CD4-positive, alpha-beta memory T cell (primary cell): ENCODE measurements at regions not wholly inside any gene's neighbourhood (a gene's known extent, or its start where the extent isn't known, plus 50 kb on each side); places are given as distances from the start of the nearest gene placed in this dataset.

Source experiments
- CTCF ChIA-PET: fragments of 350-600 bp; sonication (Branson Sonifier 250); formaldehyde crosslinking; loops from one replicate; lab custom pipeline; 2021; ENCODE audit warnings: inconsistent platforms; ENCODE audit not compliant: partially characterized antibody; lab: Charles Lee
- POLR2A ChIA-PET: fragments of 350-600 bp; sonication (Branson Sonifier 250); formaldehyde crosslinking; loops from one replicate; lab custom pipeline; 2021; ENCODE audit not compliant: partially characterized antibody; lab: Charles Lee
- DNase-seq, 5 donors: peaks; one replicate each; pipeline versions ENCODE4 v3.0.0 to v3.0.0-alpha.2; 2020 to 2022; ENCODE audit warnings: mixed read lengths in 1 of 5
- H3K27ac ChIP-seq: one replicate; pipeline ENCODE4 v1.7.0; 2013; ENCODE audit warnings: low read depth, low read length
- H3K27me3 ChIP-seq: 2 replicates; pipeline ENCODE4 v1.7.0; 2013; ENCODE audit warnings: mild to moderate bottlenecking, low read length, moderate library complexity; ENCODE audit not compliant: insufficient read depth
- H3K36me3 ChIP-seq: 2 replicates; pipeline ENCODE4 v1.7.0; 2013; ENCODE audit warnings: mild to moderate bottlenecking, low read length, moderate library complexity; ENCODE audit not compliant: insufficient read depth
- H3K4me1 ChIP-seq: 2 replicates; pipeline ENCODE4 v1.7.0; 2013; ENCODE audit warnings: mild to moderate bottlenecking, low read length, moderate library complexity; ENCODE audit not compliant: insufficient read depth
- H3K4me3 ChIP-seq, 2 donors: one replicate each; pipeline ENCODE4 v1.7.0; 2013; ENCODE audit warnings: low read length in 2 of 2, mild to moderate bottlenecking in 1 of 2
- H3K9me3 ChIP-seq, 2 donors: one replicate each; pipeline ENCODE4 v1.7.0; 2013; ENCODE audit warnings: low read length in 2 of 2, control low read depth in 1 of 2; ENCODE audit not compliant: control insufficient read depth in 1 of 2
- H3K27ac Mint-ChIP-seq, 7 donors: one replicate each; pipeline ENCODE4 v1.8.0; 2020 to 2021; ENCODE audit warnings: mixed read lengths in 7 of 7, mild to moderate bottlenecking in 6 of 7, inconsistent platforms in 3 of 7, moderate library complexity in 3 of 7
- H3K27me3 Mint-ChIP-seq, 2 donors: one replicate each; pipeline ENCODE4 v1.8.0; 2020 to 2021; ENCODE audit warnings: mixed read lengths in 2 of 2
- H3K36me3 Mint-ChIP-seq, 2 donors: one replicate each; pipeline ENCODE4 v1.8.0; 2020 to 2021; ENCODE audit warnings: mixed read lengths in 2 of 2, inconsistent platforms in 1 of 2, mild to moderate bottlenecking in 1 of 2
- H3K4me1 Mint-ChIP-seq, 4 donors: one replicate each; pipeline ENCODE4 v1.8.0; 2020 to 2021; ENCODE audit warnings: mixed read lengths in 4 of 4, mild to moderate bottlenecking in 1 of 4
- H3K4me3 Mint-ChIP-seq, 8 donors: one replicate each; pipeline ENCODE4 v1.8.0; 2020 to 2021; ENCODE audit warnings: mixed read lengths in 8 of 8, mild to moderate bottlenecking in 7 of 8, moderate library complexity in 6 of 8, inconsistent platforms in 3 of 8
- H3K9me3 Mint-ChIP-seq, 8 donors: one replicate each; pipeline ENCODE4 v1.8.0; 2020 to 2021; ENCODE audit warnings: mixed read lengths in 8 of 8, mild to moderate bottlenecking in 5 of 8, inconsistent platforms in 3 of 8, moderate library complexity in 1 of 8
- intact Hi-C: fragments of 100-400 bp; cut with micrococcal nuclease; formaldehyde crosslinking; loops from one replicate; pipeline ENCODE4 v1.15.1; 2023

DNA sequence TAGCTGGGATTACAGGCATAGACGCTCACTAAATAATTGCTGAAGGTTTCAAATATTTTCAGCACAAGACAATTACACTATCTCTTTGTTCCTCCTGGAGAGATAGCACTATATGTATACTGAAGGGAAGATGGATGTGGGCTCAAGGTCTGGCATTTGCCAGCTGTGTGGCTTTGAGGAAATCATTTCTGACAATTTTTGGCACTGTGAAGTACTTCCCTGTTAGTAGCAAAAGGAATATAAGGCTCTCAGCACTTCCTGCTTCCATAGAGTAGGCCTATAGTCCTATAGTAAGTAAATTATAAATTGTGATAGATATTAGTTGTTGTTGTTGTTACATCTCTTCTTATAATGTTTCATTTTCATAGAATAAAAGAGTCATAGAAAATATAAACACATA lies 271.1 kb downstream of the SAMD5 start:
- Histone ChIP-seq H3K27ac (no peak overlapping the region), H3K4me1 (no peaks in the 10 kb centered on the region), H3K36me3 (no peaks in the 10 kb centered on the region), H3K4me3 (no peak overlapping the region), H3K9me3 (no peaks in the 10 kb centered on the region), H3K27me3 (no peaks in the 10 kb centered on the region)
- ChIA-PET CTCF (no interaction called here), POLR2A (no interaction called here)
- H3K27me3 Mint-ChIP-seq: no peaks in the 10 kb centered on the region
- H3K36me3 Mint-ChIP-seq: no peaks in the 10 kb centered on the region
- DNase-seq: no peak
- H3K9me3 Mint-ChIP-seq: no peaks in the 10 kb centered on the region
- no peak overlapping the region for H3K27ac Mint-ChIP-seq
- H3K4me1 Mint-ChIP-seq: no peaks in the 10 kb centered on the region
- intact Hi-C loops: no loop called here
- H3K4me3 Mint-ChIP-seq: no peak overlapping the region

GRCh38 chr6:147782302-147782701 lies 273.8 kb downstream of the SAMD5 start:
- Histone ChIP-seq H3K27me3 (no peaks in the 10 kb centered on the region), H3K36me3 (no peaks in the 10 kb centered on the region), H3K9me3 (no peaks in the 10 kb centered on the region), H3K4me3 (no peak overlapping the region), H3K27ac (no peak overlapping the region), H3K4me1 (no peaks in the 10 kb centered on the region)
- DNase-seq: no peak
- Mint-ChIP-seq H3K4me3 (no peak overlapping the region), H3K27me3 (no peaks in the 10 kb centered on the region), H3K27ac (no peak overlapping the region), H3K36me3 (no peaks in the 10 kb centered on the region), H3K9me3 (no peaks in the 10 kb centered on the region), H3K4me1 (no peaks in the 10 kb centered on the region)
- intact Hi-C loops: no loop called here
- ChIA-PET CTCF (no interaction called here), POLR2A (no interaction called here)

DNA sequence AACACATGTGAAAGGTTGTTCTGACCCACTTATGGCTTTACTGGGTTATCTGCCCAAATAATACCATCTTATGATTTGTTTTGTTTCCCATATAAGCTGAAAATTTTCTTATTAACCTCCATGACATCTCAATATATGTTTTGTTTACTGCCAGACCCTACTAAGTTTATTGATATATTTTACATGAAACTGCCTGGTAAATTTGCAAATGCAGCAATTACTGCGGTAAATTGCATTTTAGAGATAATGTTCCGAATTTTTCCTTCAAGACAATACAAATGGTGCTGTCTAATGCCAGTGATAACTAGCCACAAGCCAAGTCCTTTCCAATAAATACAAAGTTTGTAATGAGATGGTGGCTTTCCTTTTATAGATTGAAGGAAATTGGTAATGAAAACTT lies 275.9 kb downstream of the SAMD5 start:
- no peaks in the 10 kb centered on the region for H3K36me3 Mint-ChIP-seq
- Histone ChIP-seq H3K9me3 (no peaks in the 10 kb centered on the region), H3K27ac (no peak overlapping the region), H3K4me1 (no peaks in the 10 kb centered on the region), H3K4me3 (no peak overlapping the region), H3K27me3 (no peaks in the 10 kb centered on the region), H3K36me3 (no peaks in the 10 kb centered on the region)
- no peak for DNase-seq
- intact Hi-C loops: no loop called here
- H3K27ac Mint-ChIP-seq: no peak overlapping the region
- H3K4me1 Mint-ChIP-seq: no peaks in the 10 kb centered on the region
- ChIA-PET CTCF (no interaction called here), POLR2A (no interaction called here)
- H3K9me3 Mint-ChIP-seq: peaks cover 0 to 2% (median 0%) of the 10 kb centered on the region in 8 donors
- H3K4me3 Mint-ChIP-seq: no peak overlapping the region
- no peaks in the 10 kb centered on the region for H3K27me3 Mint-ChIP-seq

- CTCF ChIA-PET: no interaction called here
- no peak overlapping the region for H3K4me3 Mint-ChIP-seq
- Histone ChIP-seq H3K4me3 (no peak overlapping the region), H3K9me3 (no peaks in the 10 kb centered on the region), H3K27ac (no peak overlapping the region), H3K27me3 (no peaks in the 10 kb centered on the region), H3K4me1 (no peaks in the 10 kb centered on the region), H3K36me3 (no peaks in the 10 kb centered on the region)
- DNase-seq: no peak
- H3K9me3 Mint-ChIP-seq: peaks cover 0 to 5% (median 0%) of the 10 kb centered on the region in 8 donors
- intact Hi-C loops: no loop called here
- H3K4me1 Mint-ChIP-seq: no peaks in the 10 kb centered on the region
- no peaks in the 10 kb centered on the region for H3K36me3 Mint-ChIP-seq
- H3K27ac Mint-ChIP-seq: no peak overlapping the region
- POLR2A ChIA-PET: no interaction called here
- no peaks in the 10 kb centered on the region for H3K27me3 Mint-ChIP-seq
Measured at GRCh38 chr6:147787417-147787816, 278.9 kb downstream of the SAMD5 start.

- Mint-ChIP-seq H3K27me3 (no peaks in the 10 kb centered on the region), H3K4me1 (no peaks in the 10 kb centered on the region), H3K9me3 (peaks cover 0 to 5% (median 0%) of the 10 kb centered on the region in 8 donors), H3K27ac (no peak overlapping the region), H3K36me3 (no peaks in the 10 kb centered on the region), H3K4me3 (no peak overlapping the region)
- no peaks in the 10 kb centered on the region for H3K9me3 ChIP-seq
- no peaks in the 10 kb centered on the region for H3K4me1 ChIP-seq
- H3K27ac ChIP-seq: no peak overlapping the region
- no peaks in the 10 kb centered on the region for H3K27me3 ChIP-seq
- POLR2A ChIA-PET: no interaction called here
- no peak for DNase-seq
- H3K36me3 ChIP-seq: no peaks in the 10 kb centered on the region
- CTCF ChIA-PET: no interaction called here
- H3K4me3 ChIP-seq: no peak overlapping the region
- intact Hi-C loops: no loop called here
Measured at GRCh38 chr6:147789430-147789947, 281.0 kb downstream of the SAMD5 start.

- no peaks in the 10 kb centered on the region for H3K36me3 ChIP-seq
- H3K36me3 Mint-ChIP-seq: no peaks in the 10 kb centered on the region
- H3K4me3 ChIP-seq: no peak overlapping the region
- intact Hi-C loops: no loop called here
- peaks cover 0 to 4% (median 0%) of the 10 kb centered on the region in 8 donors for H3K9me3 Mint-ChIP-seq
- H3K4me1 Mint-ChIP-seq: no peaks in the 10 kb centered on the region
- ChIA-PET CTCF (no interaction called here), POLR2A (no interaction called here)
- no peak overlapping the region for H3K4me3 Mint-ChIP-seq
- no peak overlapping the region for H3K27ac ChIP-seq
- no peaks in the 10 kb centered on the region for H3K27me3 ChIP-seq
- H3K4me1 ChIP-seq: no peaks in the 10 kb centered on the region
- no peak overlapping the region for H3K27ac Mint-ChIP-seq
- no peaks in the 10 kb centered on the region for H3K27me3 Mint-ChIP-seq
- no peak for DNase-seq
- H3K9me3 ChIP-seq: no peaks in the 10 kb centered on the region
Measured at GRCh38 chr6:147793871-147794643, 285.6 kb downstream of the SAMD5 start.

DNA sequence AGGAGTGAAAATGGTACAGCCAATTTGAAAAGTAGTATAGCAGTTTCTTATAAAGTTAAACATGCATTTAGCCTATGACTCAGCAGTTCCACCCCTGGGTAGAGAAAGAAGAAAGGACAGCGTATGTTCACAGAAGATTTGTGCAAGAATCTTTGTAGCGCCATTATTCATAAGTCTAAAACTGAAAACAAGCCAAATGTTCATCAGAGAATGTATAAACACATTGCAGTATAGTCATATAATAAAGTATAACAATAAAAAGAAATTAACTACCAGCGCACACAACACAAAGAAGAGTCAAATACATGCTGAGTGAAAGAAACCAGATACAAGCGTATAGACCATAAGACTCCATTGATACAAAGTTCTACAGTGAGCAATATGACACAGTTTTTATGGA lies 294.0 kb downstream of the SAMD5 start:
- ChIA-PET CTCF (no interaction called here), POLR2A (no interaction called here)

More for the DNA sequence above, 294.0 kb downstream of the SAMD5 start:
- no peak for DNase-seq
- Mint-ChIP-seq H3K9me3 (peaks cover 3 to 19% (median 14%) of the 10 kb centered on the region in 8 donors), H3K4me1 (no peaks in the 10 kb centered on the region), H3K36me3 (no peaks in the 10 kb centered on the region), H3K27ac (no peak overlapping the region), H3K27me3 (no peaks in the 10 kb centered on the region), H3K4me3 (no peak overlapping the region)
- H3K4me1 ChIP-seq: no peaks in the 10 kb centered on the region
- intact Hi-C loops: no loop called here
- H3K36me3 ChIP-seq: no peaks in the 10 kb centered on the region
- no peak overlapping the region for H3K27ac ChIP-seq
- no peaks in the 10 kb centered on the region for H3K9me3 ChIP-seq
- no peaks in the 10 kb centered on the region for H3K27me3 ChIP-seq
- H3K4me3 ChIP-seq: no peak overlapping the region
